ENCODE measurements at regions not wholly inside any gene's neighbourhood (a gene's known extent, or its start where the extent isn't known, plus 50 kb on each side); places are given as distances from the start of the nearest gene placed in this dataset.

DNA sequence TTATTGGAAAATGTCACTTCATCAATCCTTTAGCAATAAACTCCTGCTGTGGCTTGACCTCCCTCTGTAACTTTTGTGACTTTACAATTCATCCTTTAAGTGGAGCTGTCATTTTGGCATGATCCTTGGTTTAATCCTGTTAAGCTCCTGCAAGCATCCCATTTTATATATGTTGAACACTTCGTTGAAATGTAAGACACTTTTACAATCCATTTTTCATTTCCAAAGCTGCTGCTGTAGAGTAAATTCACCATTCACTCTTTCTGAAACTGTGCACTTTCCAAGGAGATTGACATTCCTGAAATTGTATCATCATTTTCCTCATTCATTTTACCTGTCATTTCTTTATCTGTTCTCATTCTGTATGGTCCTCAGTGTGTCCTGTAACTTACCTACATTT lies 1003.2 kb upstream of the GOT2 start:
- Histone ChIP-seq H3K4me2 (no peak overlapping the region), H3K9ac (no peak overlapping the region), H3K36me3 (no peaks in the 10 kb centered on the region), H3K4me1 (no peaks in the 10 kb centered on the region), H3K27ac (no peak overlapping the region), H4K20me1 (no peaks in the 10 kb centered on the region), H3K4me3 (no peak overlapping the region), H3K9me3 (no peaks in the 10 kb centered on the region), H3K27me3 (no peaks in the 10 kb centered on the region)
- TF ChIP-seq Cebpa-rat (IDR thresholded peaks at IDR 0.05) = no peak

DNA sequence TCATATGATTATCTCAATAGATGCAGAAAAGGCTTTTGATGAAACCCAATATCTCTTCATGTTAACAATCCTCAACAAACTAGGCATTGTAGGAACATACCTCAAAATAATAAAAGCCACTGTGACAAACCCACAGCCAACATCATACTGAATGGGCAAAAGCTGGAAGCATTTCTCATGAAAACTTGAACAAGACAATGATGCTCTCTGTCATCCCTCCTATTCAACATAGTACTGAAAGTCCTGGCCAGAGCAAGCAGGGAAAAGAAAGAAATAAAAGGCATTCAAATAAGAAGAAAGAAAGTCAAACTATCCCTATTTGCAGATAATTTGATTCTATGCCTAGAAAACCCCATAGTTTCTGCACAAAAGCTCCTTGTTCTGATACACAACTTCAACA lies 999.2 kb upstream of the GOT2 start:
- H3K4me3 ChIP-seq = no peak overlapping the region
- no peak overlapping the region for H3K9ac ChIP-seq
- H4K20me1 ChIP-seq = no peaks in the 10 kb centered on the region
- no peaks in the 10 kb centered on the region for H3K9me3 ChIP-seq
- H3K27me3 ChIP-seq = no peaks in the 10 kb centered on the region
- H3K27ac ChIP-seq = no peak overlapping the region
- H3K4me2 ChIP-seq = no peak overlapping the region
- no peaks in the 10 kb centered on the region for H3K4me1 ChIP-seq
- H3K36me3 ChIP-seq = no peaks in the 10 kb centered on the region
- TF ChIP-seq Cebpa-rat (IDR thresholded peaks at IDR 0.05) = no peak

DNA sequence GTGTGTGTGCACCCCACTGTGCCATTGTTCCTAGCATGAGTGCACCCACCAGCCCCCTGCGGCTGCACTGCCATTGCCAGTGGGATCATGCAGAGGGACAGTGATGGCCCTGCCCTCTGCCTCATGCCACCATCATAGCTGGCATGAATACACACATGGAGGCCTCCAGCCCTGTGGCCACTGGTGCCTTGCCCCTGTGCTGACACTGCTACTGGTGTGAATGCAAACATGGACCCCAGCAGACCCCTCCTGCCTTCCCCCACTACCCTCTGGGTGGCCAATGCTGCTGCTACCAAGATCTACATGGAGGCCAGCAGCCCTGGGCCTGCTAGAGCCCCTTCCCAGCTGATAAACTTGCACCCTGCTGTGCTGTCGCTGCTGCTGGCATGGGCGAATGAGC lies 995.5 kb upstream of the GOT2 start:
- no peak overlapping the region for H3K9ac ChIP-seq
- no peak overlapping the region for H3K4me2 ChIP-seq
- no peaks in the 10 kb centered on the region for H3K27me3 ChIP-seq
- no peaks in the 10 kb centered on the region for H3K4me1 ChIP-seq
- H3K4me3 ChIP-seq = no peak overlapping the region
- H3K27ac ChIP-seq = no peak overlapping the region
- no peaks in the 10 kb centered on the region for H4K20me1 ChIP-seq
- TF ChIP-seq Cebpa-rat (IDR thresholded peaks at IDR 0.05) = no peak
- H3K9me3 ChIP-seq = no peaks in the 10 kb centered on the region
- H3K36me3 ChIP-seq = no peaks in the 10 kb centered on the region

DNA sequence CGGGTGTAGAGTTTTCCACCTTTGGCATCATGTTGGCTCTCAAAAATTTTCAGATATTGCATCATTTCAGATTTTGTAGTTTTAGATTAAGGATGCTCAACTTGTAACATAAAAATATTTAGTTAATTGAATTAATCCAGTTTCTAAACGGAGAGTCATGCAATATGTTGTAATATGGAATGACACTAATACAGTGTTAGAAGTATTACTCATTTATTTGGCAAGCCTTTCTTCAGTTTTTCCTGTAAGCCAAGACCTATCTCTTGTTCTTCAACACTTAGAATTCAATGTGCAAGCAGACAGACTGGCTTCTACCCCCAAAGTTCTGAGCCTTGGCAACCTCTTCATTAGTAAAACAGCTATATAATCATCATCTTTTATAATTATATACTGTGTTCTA lies 985.0 kb upstream of the GOT2 start:
- H3K4me1 ChIP-seq = no peaks in the 10 kb centered on the region

DNA sequence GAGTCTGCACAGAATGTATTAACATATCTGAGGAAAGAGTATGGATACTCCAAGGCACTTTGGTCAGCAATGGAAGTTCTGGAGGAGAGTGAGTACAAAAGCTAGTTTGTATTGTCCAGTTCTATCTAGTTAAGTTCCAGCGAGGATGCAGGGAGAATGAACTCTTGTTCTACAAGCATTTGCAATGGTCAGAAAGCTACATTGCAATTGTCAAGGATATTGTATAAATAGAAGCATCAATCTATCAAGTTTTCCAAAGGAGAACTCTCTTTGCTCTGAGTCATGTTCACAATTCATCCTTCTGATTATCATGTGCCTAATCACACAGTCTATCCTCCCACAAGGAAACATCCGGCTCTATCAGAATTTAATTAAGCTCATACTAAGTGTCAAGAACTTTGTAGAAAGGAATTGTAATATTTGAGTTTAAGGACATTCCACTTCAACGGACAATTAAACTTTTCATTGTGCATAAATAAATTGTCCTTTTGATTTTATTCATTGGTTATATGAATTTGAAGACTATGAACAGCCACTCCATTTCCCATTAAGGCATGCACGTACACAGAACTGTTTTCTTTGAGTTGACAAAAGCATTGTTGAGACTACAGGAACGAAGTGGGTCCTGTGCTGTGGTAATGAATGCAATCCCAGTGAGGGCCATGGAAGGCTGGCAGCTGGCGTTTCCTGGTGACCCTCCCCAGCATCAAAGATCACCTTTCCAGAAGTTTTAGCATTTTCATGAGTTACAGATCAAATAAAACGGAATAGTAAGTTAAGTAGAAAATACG lies 973.5 kb upstream of the GOT2 start:
- no peak overlapping the region for H3K27ac ChIP-seq
- no peaks in the 10 kb centered on the region for H3K9me3 ChIP-seq
- no peaks in the 10 kb centered on the region for H3K36me3 ChIP-seq
- H3K9ac ChIP-seq = no peak overlapping the region
- no peaks in the 10 kb centered on the region for H3K27me3 ChIP-seq
- no peak for TF ChIP-seq Cebpa-rat (IDR thresholded peaks at IDR 0.05)
- H4K20me1 ChIP-seq = no peaks in the 10 kb centered on the region
- H3K4me2 ChIP-seq = no peak overlapping the region
- H3K4me3 ChIP-seq = no peak overlapping the region
- H3K4me1 ChIP-seq = no peaks in the 10 kb centered on the region

More for the DNA sequence above, 985.0 kb upstream of the GOT2 start:
- Histone ChIP-seq H3K27me3 (no peaks in the 10 kb centered on the region), H3K4me2 (no peak overlapping the region), H4K20me1 (no peaks in the 10 kb centered on the region), H3K4me3 (no peak overlapping the region), H3K9ac (no peak overlapping the region), H3K27ac (no peak overlapping the region), H3K9me3 (no peaks in the 10 kb centered on the region), H3K36me3 (no peaks in the 10 kb centered on the region)
- no peak for TF ChIP-seq Cebpa-rat (IDR thresholded peaks at IDR 0.05)

DNA sequence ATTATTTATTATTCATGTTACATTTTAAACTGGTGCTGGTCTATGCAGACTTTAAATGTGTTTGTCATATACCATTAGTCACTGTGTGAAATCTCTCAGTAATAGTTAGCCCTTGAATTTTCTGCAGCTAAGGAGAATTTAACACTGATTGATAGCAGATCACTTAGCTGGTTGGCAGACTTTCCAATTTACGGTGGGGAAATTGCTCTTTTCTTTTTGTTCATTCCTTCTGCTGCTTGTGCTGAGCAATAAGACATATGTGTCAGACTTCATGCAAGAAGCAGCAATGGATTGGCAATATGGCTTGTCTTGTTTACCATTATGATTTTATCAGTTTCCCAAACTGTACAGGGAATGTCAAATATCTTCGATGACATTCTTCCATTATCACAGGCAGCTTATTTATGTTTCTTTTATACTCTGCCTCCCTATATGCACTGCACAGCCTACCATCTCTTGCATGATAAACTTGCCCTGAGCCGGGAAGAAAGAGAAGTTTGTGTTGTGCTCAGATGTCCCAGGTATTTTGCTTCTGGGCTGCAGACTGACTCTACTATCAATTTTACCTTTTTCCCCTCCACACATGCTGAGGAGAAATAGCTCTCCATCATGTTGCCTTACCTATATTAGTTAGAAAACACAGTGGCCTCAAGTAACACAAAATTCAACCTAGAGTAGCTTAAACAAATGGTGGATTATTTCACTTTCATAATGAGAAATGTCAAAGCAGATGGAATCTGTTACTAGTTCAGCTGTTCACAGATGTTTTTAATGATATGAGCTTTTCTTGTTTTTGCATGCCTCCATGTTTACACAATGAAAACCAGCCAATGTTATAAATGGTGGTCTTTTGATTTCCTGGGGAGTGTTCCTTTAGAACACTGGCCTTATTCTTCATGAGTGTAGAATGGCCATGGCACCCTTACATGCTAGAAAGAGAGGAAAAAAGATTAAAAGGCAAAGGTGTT lies 968.1 kb upstream of the GOT2 start:
- H3K4me3 ChIP-seq = no peak overlapping the region
- no peak overlapping the region for H3K4me2 ChIP-seq
- no peak overlapping the region for H3K9ac ChIP-seq
- H3K27ac ChIP-seq = no peak overlapping the region
- no peaks in the 10 kb centered on the region for H3K4me1 ChIP-seq
- no peaks in the 10 kb centered on the region for H3K36me3 ChIP-seq
- H4K20me1 ChIP-seq = no peaks in the 10 kb centered on the region
- H3K27me3 ChIP-seq = no peaks in the 10 kb centered on the region
- no peak for TF ChIP-seq Cebpa-rat (IDR thresholded peaks at IDR 0.05)
- no peaks in the 10 kb centered on the region for H3K9me3 ChIP-seq

DNA sequence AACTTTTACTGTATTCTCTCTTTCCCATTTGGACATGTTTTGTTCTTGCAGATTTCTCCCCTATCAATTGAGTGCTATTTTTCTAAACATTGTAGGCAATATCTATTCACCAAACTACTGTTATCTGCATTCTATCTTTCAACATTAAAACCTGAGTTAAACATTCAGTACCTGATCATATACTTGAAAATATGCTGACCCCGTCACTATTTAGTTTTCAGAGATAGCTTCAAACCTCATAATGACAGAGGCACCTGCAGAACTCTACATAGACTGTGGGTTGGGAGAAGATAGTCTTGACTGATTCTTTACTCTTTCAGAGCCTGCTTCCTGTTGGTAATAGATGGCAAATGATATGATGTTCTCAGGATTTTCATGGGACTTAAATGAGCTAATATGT lies 965.7 kb upstream of the GOT2 start:
- no peak for TF ChIP-seq Cebpa-rat (IDR thresholded peaks at IDR 0.05)
- Histone ChIP-seq H4K20me1 (no peaks in the 10 kb centered on the region), H3K9ac (no peak overlapping the region)

DNA sequence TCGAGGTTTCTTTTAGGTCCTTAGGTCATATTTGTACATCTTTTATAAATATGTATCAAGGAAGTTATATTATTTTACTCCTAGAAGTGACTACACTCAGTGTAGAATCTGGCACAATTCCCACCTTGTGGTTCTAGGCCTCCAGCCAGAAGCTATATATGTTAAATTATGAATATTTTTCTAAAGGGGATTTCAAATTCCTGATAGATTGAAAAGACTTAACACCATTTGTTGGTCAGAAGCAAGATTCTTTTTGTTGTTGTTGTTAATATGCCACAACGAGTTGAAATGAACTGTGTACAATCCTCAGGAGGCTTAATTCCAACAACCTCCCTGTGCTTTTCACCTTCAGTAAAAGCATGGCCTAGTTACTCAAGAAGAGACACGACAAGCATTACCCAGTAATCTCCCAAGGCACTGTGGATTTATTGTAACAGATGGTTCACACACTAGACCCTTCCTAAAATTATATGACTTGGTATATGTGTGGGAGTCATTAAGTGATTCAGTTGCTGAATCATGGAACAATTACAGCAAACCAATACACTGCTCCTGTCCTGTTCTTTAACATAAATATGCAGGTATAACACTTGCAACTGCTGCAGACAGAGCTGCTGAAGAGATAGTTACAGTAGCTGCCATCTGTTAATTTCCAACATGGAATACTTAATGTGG lies 964.4 kb upstream of the GOT2 start:
- no peak overlapping the region for H3K4me3 ChIP-seq
- no peak overlapping the region for H3K4me2 ChIP-seq

More for the DNA sequence above, 965.7 kb upstream of the GOT2 start:
- H3K9me3 ChIP-seq = no peaks in the 10 kb centered on the region
- no peak overlapping the region for H3K4me3 ChIP-seq
- H3K27me3 ChIP-seq = no peaks in the 10 kb centered on the region
- no peak overlapping the region for H3K4me2 ChIP-seq
- no peaks in the 10 kb centered on the region for H3K36me3 ChIP-seq
- H3K27ac ChIP-seq = no peak overlapping the region
- H3K4me1 ChIP-seq = no peaks in the 10 kb centered on the region

DNA sequence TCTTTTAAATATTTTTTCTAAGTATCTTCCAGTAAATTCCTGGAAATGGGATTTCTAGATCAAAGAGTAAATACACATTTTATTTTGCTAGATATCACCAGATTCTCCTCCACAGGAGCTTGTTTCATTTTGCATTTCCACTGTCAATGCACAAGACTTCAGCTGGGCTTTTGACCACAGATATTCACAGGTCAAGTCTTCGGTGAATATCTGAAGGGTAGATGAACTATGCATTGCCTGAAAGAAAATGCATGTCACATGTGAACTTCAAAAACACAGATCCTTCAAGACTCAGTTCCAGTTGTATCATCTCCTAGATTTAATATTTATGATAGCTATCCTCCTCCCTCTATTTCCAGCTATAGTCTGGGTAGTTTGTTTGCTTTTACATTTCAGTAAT lies 963.6 kb upstream of the GOT2 start:
- Histone ChIP-seq H3K4me1 (no peaks in the 10 kb centered on the region), H3K9me3 (no peaks in the 10 kb centered on the region), H3K36me3 (no peaks in the 10 kb centered on the region), H3K27me3 (no peaks in the 10 kb centered on the region), H3K9ac (no peak overlapping the region), H3K27ac (no peak overlapping the region), H4K20me1 (no peaks in the 10 kb centered on the region), H3K4me3 (no peak overlapping the region), H3K4me2 (no peak overlapping the region)
- no peak for TF ChIP-seq Cebpa-rat (IDR thresholded peaks at IDR 0.05)

More for the DNA sequence above, 964.4 kb upstream of the GOT2 start:
- Histone ChIP-seq H3K27ac (no peak overlapping the region), H3K9ac (no peak overlapping the region), H3K27me3 (no peaks in the 10 kb centered on the region), H3K36me3 (no peaks in the 10 kb centered on the region), H3K9me3 (no peaks in the 10 kb centered on the region), H4K20me1 (no peaks in the 10 kb centered on the region), H3K4me1 (no peaks in the 10 kb centered on the region)
- TF ChIP-seq Cebpa-rat (IDR thresholded peaks at IDR 0.05) = no peak
